GM12874 (cell line): ENCODE measurements at regions not wholly inside any gene's neighbourhood (a gene's known extent, or its start where the extent isn't known, plus 50 kb on each side); places are given as distances from the start of the nearest gene placed in this dataset.

ENCODE experiments used
- CTCF ChIP-seq: IDR thresholded peaks from 2 replicates; pipeline ENCODE4 v1.5.1; 2011; ENCODE audit warnings: low read depth, mild to moderate bottlenecking, control low read depth, low read length, moderate library complexity; ENCODE audit not compliant: insufficient read depth

- no peak for TF ChIP-seq CTCF
Measured at GRCh38 chr2:40962026-40962425, 510.1 kb upstream of the SLC8A1 start.

- no peak for TF ChIP-seq CTCF
Measured at GRCh38 chr2:40964509-40965250, 512.8 kb upstream of the SLC8A1 start.

- no peak for TF ChIP-seq CTCF
Measured at GRCh38 chr2:40967451-40967850, 515.6 kb upstream of the SLC8A1 start.

- no peak for TF ChIP-seq CTCF
Measured at GRCh38 chr2:40975151-40975550, 523.3 kb upstream of the SLC8A1 start.

- no peak for TF ChIP-seq CTCF
Measured at GRCh38 chr2:40997362-40997761, 545.5 kb upstream of the SLC8A1 start.

- TF ChIP-seq CTCF, result no peak
Measured at GRCh38 chr2:41000374-41000773, 548.5 kb upstream of the SLC8A1 start.

GRCh38 chr2:41000906-41001305 lies 549.0 kb upstream of the SLC8A1 start:
- TF ChIP-seq CTCF, result no peak
